ENCODE measurements at regions not wholly inside any gene's neighbourhood (a gene's known extent, or its start where the extent isn't known, plus 50 kb on each side); places are given as distances from the start of the nearest gene placed in this dataset.

DNA sequence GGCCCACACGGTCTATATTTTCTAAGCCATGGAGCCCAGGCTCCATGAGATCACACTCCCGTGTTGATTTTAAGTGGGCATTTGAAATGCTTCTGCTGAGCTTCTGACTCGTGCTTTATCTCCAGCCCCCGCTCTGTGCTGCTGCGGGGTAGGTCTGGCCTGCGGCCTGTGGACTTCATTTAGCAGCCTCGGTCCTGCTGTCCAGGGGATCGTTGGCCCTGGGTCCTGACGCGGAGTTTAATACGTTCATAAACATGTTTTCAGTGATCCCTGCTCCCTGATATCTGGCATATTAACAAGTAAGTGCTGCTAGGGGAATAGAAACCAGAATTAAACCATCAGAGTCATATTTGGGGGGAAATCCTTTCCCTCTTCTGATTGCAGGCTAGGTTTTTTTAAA is 540.3 kb upstream of the MGMT start:
- Histone ChIP-seq H3K36me3 (ENCODE audit: control insufficient read depth in 3 of 3, insufficient read depth in 3 of 3, low read length in 3 of 3) (no peaks in the 10 kb centered on the region), H3K9ac (ENCODE audit: low read depth in 1 of 3, low read length in 3 of 3) (no peak overlapping the region), H3K9me3 (ENCODE audit: control insufficient read depth in 3 of 3, low read length in 3 of 3) (no peaks in the 10 kb centered on the region), H3K27ac (ENCODE audit: low read depth, low read length) (no peak overlapping the region), H3K27me3 (ENCODE audit: control insufficient read depth in 3 of 3, insufficient read depth in 3 of 3, low read length in 3 of 3) (peaks cover 8 to 18% (median 15%) of the 10 kb centered on the region in 3 donors), H3K4me1 (ENCODE audit: control insufficient read depth in 3 of 3, insufficient read depth in 3 of 3, low read length in 3 of 3) (peaks cover 9 to 23% (median 9%) of the 10 kb centered on the region in 3 donors), H3K4me3 (ENCODE audit: low read length in 3 of 3) (no peak overlapping the region)

- Histone ChIP-seq H3K4me3 (ENCODE audit: low read length in 3 of 3) (peak overlapping the region in 1 of 3 donors; percentile 25), H3K27ac (ENCODE audit: low read depth, low read length) (peak overlapping the region; percentile 55), H3K9ac (ENCODE audit: low read depth in 1 of 3, low read length in 3 of 3) (no peak overlapping the region), H3K36me3 (ENCODE audit: control insufficient read depth in 3 of 3, insufficient read depth in 3 of 3, low read length in 3 of 3) (no peaks in the 10 kb centered on the region), H3K4me1 (ENCODE audit: control insufficient read depth in 3 of 3, insufficient read depth in 3 of 3, low read length in 3 of 3) (peaks cover 9 to 19% (median 9%) of the 10 kb centered on the region in 3 donors), H3K27me3 (ENCODE audit: control insufficient read depth in 3 of 3, insufficient read depth in 3 of 3, low read length in 3 of 3) (peaks cover 8 to 21% (median 15%) of the 10 kb centered on the region in 3 donors), H3K9me3 (ENCODE audit: control insufficient read depth in 3 of 3, low read length in 3 of 3) (no peaks in the 10 kb centered on the region)
Measured at GRCh38 chr10:128927497-128928161, 539.4 kb upstream of the MGMT start.

DNA sequence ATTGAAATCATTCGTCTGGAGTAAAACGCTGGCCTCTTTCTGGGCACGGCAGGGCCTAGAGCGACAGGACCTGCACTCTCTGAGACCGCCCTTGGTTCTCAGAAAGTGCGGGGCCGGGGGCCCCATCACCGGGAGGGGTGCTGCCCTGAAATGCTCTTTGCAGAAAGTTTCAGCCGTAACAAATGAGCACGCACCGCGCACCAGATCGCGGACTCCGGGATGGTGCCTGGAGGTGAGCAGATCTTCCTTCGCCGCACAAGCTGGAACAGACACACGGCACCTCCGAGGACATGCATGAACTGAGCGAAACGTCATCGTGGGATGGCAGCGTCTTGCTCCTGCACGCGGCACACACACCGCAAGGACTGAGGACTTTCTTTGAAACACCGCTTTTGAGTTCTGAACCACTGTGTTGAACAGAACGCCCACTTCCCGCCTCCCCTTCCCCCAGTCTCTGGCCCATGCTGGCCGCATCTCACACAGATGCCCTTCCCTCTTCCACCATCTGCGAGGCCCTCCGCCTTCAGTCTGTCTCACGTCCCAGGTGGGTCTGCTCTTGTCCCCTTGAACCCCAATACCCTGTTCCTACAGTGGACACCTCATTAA is 538.7 kb upstream of the MGMT start:
- Histone ChIP-seq H3K4me1 (ENCODE audit: control insufficient read depth in 3 of 3, insufficient read depth in 3 of 3, low read length in 3 of 3) (peaks cover 9 to 18% (median 9%) of the 10 kb centered on the region in 3 donors), H3K9me3 (ENCODE audit: control insufficient read depth in 3 of 3, low read length in 3 of 3) (no peaks in the 10 kb centered on the region), H3K36me3 (ENCODE audit: control insufficient read depth in 3 of 3, insufficient read depth in 3 of 3, low read length in 3 of 3) (no peaks in the 10 kb centered on the region), H3K27me3 (ENCODE audit: control insufficient read depth in 3 of 3, insufficient read depth in 3 of 3, low read length in 3 of 3) (peaks cover 8 to 21% (median 12%) of the 10 kb centered on the region in 3 donors), H3K27ac (ENCODE audit: low read depth, low read length) (peak overlapping the region; percentile 55), H3K9ac (ENCODE audit: low read depth in 1 of 3, low read length in 3 of 3) (no peak overlapping the region), H3K4me3 (ENCODE audit: low read length in 3 of 3) (no peak overlapping the region)

DNA sequence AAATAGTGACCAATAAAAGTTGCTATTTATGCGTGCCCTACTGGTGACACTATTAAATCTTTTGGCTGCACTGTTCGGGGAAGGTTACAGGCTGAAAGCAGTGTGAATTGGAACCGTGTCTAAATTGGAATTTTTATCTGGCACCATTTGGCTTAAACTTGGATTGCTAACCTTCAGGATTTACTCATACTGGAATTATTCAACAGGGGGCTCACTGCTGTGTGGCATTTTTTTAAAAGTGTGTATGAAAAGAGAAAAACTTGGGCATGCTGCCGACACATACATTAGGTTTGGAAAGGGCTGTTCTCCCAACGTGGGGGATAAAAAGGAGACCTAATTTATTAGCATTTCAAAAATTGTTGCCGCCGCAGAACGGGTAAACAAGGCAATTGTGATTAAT is 537.9 kb upstream of the MGMT start:
- H3K36me3 ChIP-seq (ENCODE audit: control insufficient read depth in 3 of 3, insufficient read depth in 3 of 3, low read length in 3 of 3): no peaks in the 10 kb centered on the region
- no peaks in the 10 kb centered on the region for H3K9me3 ChIP-seq (ENCODE audit: control insufficient read depth in 3 of 3, low read length in 3 of 3)
- H3K4me3 ChIP-seq (ENCODE audit: low read length in 3 of 3): no peak overlapping the region
- no peak overlapping the region for H3K27ac ChIP-seq (ENCODE audit: low read depth, low read length)
- H3K27me3 ChIP-seq (ENCODE audit: control insufficient read depth in 3 of 3, insufficient read depth in 3 of 3, low read length in 3 of 3): peaks cover 8 to 21% (median 12%) of the 10 kb centered on the region in 3 donors
- no peak overlapping the region for H3K9ac ChIP-seq (ENCODE audit: low read depth in 1 of 3, low read length in 3 of 3)
- H3K4me1 ChIP-seq (ENCODE audit: control insufficient read depth in 3 of 3, insufficient read depth in 3 of 3, low read length in 3 of 3): peaks cover 9 to 18% (median 9%) of the 10 kb centered on the region in 3 donors

GRCh38 chr10:128929767-128930166 is 537.3 kb upstream of the MGMT start:
- no peaks in the 10 kb centered on the region for H3K36me3 ChIP-seq (ENCODE audit: control insufficient read depth in 3 of 3, insufficient read depth in 3 of 3, low read length in 3 of 3)
- peaks cover 8 to 21% (median 12%) of the 10 kb centered on the region in 3 donors for H3K27me3 ChIP-seq (ENCODE audit: control insufficient read depth in 3 of 3, insufficient read depth in 3 of 3, low read length in 3 of 3)
- no peak overlapping the region for H3K9ac ChIP-seq (ENCODE audit: low read depth in 1 of 3, low read length in 3 of 3)
- peaks cover 9 to 18% (median 9%) of the 10 kb centered on the region in 3 donors for H3K4me1 ChIP-seq (ENCODE audit: control insufficient read depth in 3 of 3, insufficient read depth in 3 of 3, low read length in 3 of 3)
- H3K27ac ChIP-seq (ENCODE audit: low read depth, low read length): no peak overlapping the region
- H3K9me3 ChIP-seq (ENCODE audit: control insufficient read depth in 3 of 3, low read length in 3 of 3): no peaks in the 10 kb centered on the region
- no peak overlapping the region for H3K4me3 ChIP-seq (ENCODE audit: low read length in 3 of 3)

GRCh38 chr10:128930515-128930914 is 536.5 kb upstream of the MGMT start:
- Histone ChIP-seq H3K9me3 (ENCODE audit: control insufficient read depth in 3 of 3, low read length in 3 of 3) (no peaks in the 10 kb centered on the region), H3K36me3 (ENCODE audit: control insufficient read depth in 3 of 3, insufficient read depth in 3 of 3, low read length in 3 of 3) (no peaks in the 10 kb centered on the region), H3K27me3 (ENCODE audit: control insufficient read depth in 3 of 3, insufficient read depth in 3 of 3, low read length in 3 of 3) (peaks cover 8 to 21% (median 12%) of the 10 kb centered on the region in 3 donors), H3K9ac (ENCODE audit: low read depth in 1 of 3, low read length in 3 of 3) (no peak overlapping the region), H3K4me1 (ENCODE audit: control insufficient read depth in 3 of 3, insufficient read depth in 3 of 3, low read length in 3 of 3) (peaks cover 9 to 18% (median 9%) of the 10 kb centered on the region in 3 donors), H3K27ac (ENCODE audit: low read depth, low read length) (no peak overlapping the region), H3K4me3 (ENCODE audit: low read length in 3 of 3) (no peak overlapping the region)

DNA sequence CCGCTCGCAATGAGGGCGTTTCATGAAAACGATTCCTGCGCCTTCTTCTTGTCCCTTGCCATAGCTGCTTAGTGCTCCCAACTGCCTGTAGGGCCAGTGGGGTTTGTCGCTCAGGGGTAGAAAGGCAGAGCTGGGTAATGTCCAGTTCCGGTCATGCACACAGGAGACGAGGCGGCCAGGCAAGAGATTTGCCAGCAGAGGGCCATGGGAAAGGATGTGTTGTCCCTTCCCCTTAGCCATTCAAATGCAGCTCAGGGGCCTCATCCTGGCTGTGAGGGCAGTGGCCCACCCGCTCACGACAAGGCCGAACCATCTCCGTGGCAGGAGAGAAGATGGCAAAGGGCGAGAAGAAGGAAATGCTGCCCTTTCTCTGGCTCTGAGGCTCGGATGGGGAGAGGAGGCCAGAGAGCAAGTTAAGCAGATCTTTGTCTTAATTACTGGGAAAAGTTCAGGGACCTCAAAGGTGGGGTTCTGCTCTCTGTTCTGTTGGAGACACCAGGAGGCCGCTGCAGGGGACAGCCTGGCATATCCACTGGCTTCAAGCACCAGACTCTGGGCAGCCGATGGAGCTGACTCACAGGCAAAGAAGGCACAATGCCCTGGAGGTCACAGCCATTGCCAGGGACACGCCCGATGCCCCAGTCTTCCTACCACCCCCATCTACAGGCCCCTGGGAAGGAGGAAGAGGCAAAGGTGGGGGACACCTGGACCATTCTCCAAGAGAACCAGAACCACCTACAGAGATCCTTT is 534.8 kb upstream of the MGMT start:
- Histone ChIP-seq H3K27ac (ENCODE audit: low read depth, low read length) (no peak overlapping the region), H3K4me3 (ENCODE audit: low read length in 3 of 3) (no peak overlapping the region), H3K36me3 (ENCODE audit: control insufficient read depth in 3 of 3, insufficient read depth in 3 of 3, low read length in 3 of 3) (no peaks in the 10 kb centered on the region)

DNA sequence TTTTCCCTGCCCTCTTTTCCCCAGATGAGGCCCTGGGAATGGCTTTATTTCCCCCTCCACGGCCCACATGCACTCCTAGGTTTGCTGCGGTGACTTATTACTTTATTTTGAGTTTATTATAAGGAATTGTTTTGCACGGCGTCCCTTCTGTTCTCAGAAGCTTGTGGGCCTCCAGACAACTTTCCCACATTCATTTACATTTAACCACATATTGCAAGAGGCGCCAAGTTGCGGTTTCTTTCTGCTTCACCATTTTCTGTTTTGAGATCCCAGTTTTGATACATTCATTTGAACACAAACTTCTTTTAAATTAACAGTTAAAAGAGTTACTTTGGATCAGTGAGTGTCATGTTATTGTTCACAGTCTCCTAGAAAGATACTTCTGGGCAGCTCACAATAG is 532.5 kb upstream of the MGMT start:
- H3K27ac ChIP-seq (ENCODE audit: low read depth, low read length): no peak overlapping the region
- H3K36me3 ChIP-seq (ENCODE audit: control insufficient read depth in 3 of 3, insufficient read depth in 3 of 3, low read length in 3 of 3): no peaks in the 10 kb centered on the region
- H3K9ac ChIP-seq (ENCODE audit: low read depth in 1 of 3, low read length in 3 of 3): no peak overlapping the region
- H3K4me3 ChIP-seq (ENCODE audit: low read length in 3 of 3): no peak overlapping the region
- no peaks in the 10 kb centered on the region for H3K9me3 ChIP-seq (ENCODE audit: control insufficient read depth in 3 of 3, low read length in 3 of 3)
- H3K4me1 ChIP-seq (ENCODE audit: control insufficient read depth in 3 of 3, insufficient read depth in 3 of 3, low read length in 3 of 3): peaks cover 0 to 3% (median 0%) of the 10 kb centered on the region in 3 donors
- H3K27me3 ChIP-seq (ENCODE audit: control insufficient read depth in 3 of 3, insufficient read depth in 3 of 3, low read length in 3 of 3): peaks cover 0 to 4% (median 3%) of the 10 kb centered on the region in 3 donors

More for the DNA sequence above, 534.8 kb upstream of the MGMT start:
- H3K9ac ChIP-seq (ENCODE audit: low read depth in 1 of 3, low read length in 3 of 3): no peak overlapping the region
- peaks cover 9 to 15% (median 9%) of the 10 kb centered on the region in 3 donors for H3K4me1 ChIP-seq (ENCODE audit: control insufficient read depth in 3 of 3, insufficient read depth in 3 of 3, low read length in 3 of 3)
- peaks cover 8 to 18% (median 12%) of the 10 kb centered on the region in 3 donors for H3K27me3 ChIP-seq (ENCODE audit: control insufficient read depth in 3 of 3, insufficient read depth in 3 of 3, low read length in 3 of 3)
- no peaks in the 10 kb centered on the region for H3K9me3 ChIP-seq (ENCODE audit: control insufficient read depth in 3 of 3, low read length in 3 of 3)

DNA sequence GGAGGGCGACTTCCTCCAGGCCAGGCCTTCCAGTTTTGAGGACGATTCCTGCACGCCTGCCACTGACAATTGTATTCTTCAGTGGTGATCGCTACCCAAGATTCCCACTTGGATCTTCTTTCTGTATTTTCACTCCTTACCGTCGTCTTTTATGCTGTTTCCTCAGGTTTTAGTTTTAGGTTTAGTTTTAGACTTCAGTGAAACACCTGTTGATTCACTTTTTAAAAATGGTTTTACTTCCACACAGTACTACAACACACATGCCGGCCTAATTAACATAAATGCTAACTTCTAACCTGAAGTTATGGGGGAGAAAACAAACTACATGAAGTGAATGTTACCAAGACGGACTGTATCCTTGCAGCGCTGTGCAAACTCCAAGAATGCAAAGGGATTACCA is 530.6 kb upstream of the MGMT start:
- no peaks in the 10 kb centered on the region for H3K9me3 ChIP-seq (ENCODE audit: control insufficient read depth in 3 of 3, low read length in 3 of 3)
- H3K27ac ChIP-seq (ENCODE audit: low read depth, low read length): no peak overlapping the region
- H3K4me1 ChIP-seq (ENCODE audit: control insufficient read depth in 3 of 3, insufficient read depth in 3 of 3, low read length in 3 of 3): peaks cover 0 to 3% (median 0%) of the 10 kb centered on the region in 3 donors
- peaks cover 0 to 3% (median 0%) of the 10 kb centered on the region in 3 donors for H3K27me3 ChIP-seq (ENCODE audit: control insufficient read depth in 3 of 3, insufficient read depth in 3 of 3, low read length in 3 of 3)
- no peak overlapping the region for H3K9ac ChIP-seq (ENCODE audit: low read depth in 1 of 3, low read length in 3 of 3)
- H3K4me3 ChIP-seq (ENCODE audit: low read length in 3 of 3): no peak overlapping the region
- no peaks in the 10 kb centered on the region for H3K36me3 ChIP-seq (ENCODE audit: control insufficient read depth in 3 of 3, insufficient read depth in 3 of 3, low read length in 3 of 3)

DNA sequence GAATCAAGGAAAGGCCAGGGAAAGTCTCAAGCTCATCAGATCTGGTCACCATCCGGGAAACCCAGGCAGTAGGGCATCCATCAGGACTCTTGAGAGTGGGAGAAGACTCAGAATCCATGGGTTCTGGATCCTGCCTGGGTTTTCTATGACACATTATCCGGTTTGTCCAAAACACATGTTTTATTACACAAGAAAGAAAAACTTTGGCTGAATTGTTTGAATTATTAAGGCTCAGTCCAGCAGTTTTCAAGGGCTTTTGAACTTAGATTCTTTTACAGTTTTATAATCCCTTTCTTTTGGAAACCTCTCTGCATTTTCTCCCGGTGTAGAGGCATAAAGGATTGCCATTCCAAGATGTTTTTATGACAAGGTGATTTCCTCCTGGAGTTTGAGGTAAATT is 528.5 kb upstream of the MGMT start:
- Histone ChIP-seq H3K27me3 (ENCODE audit: control insufficient read depth in 3 of 3, insufficient read depth in 3 of 3, low read length in 3 of 3) (no peaks in the 10 kb centered on the region), H3K9me3 (ENCODE audit: control insufficient read depth in 3 of 3, low read length in 3 of 3) (no peaks in the 10 kb centered on the region), H3K9ac (ENCODE audit: low read depth in 1 of 3, low read length in 3 of 3) (no peak overlapping the region), H3K36me3 (ENCODE audit: control insufficient read depth in 3 of 3, insufficient read depth in 3 of 3, low read length in 3 of 3) (no peaks in the 10 kb centered on the region), H3K4me1 (ENCODE audit: control insufficient read depth in 3 of 3, insufficient read depth in 3 of 3, low read length in 3 of 3) (peaks cover 0 to 3% (median 0%) of the 10 kb centered on the region in 3 donors), H3K4me3 (ENCODE audit: low read length in 3 of 3) (no peak overlapping the region), H3K27ac (ENCODE audit: low read depth, low read length) (no peak overlapping the region)

Measured in skeletal muscle tissue (tissue), 3 donors.